ENCODE measurements at regions not wholly inside any gene's neighbourhood (a gene's known extent, or its start where the extent isn't known, plus 50 kb on each side); places are given as distances from the start of the nearest gene placed in this dataset.
"Not testable (repeated sequence)": the region's sequence is repeated elsewhere in the genome, so short reads cannot be mapped to it uniquely, and the experiment has no call there.

- TF ChIP-seq CTCF (IDR thresholded peaks at IDR 0.05), result no peak
- no peak for TF ChIP-seq EZH2 (IDR thresholded peaks at IDR 0.05; ENCODE audit: borderline replicate concordance, insufficient read depth, low read depth, low read length, poor library complexity, severe bottlenecking)
- Mint-ChIP-seq H3K27me3 (no peaks in the 10 kb centered on the region), H3K27ac (no peak overlapping the region), H3K4me1 (no peaks in the 10 kb centered on the region), H3K4me3 (no peak overlapping the region), H3K9me3 (ENCODE audit: insufficient read depth) (peaks cover 8% of the 10 kb centered on the region)
- Histone ChIP-seq H3K9ac (ENCODE audit: low read length) (no peak overlapping the region), H3K79me2 (ENCODE audit: control insufficient read depth, insufficient read depth, low read length) (no peaks in the 10 kb centered on the region), H3K4me3 (ENCODE audit: control extremely low read depth in 1 of 5, extremely low read depth in 1 of 5, insufficient read depth in 1 of 5, low read depth in 2 of 5, low read length in 4 of 5) (no peak overlapping the region), H3K27me3 (replicated peaks in 1 of 4; ENCODE audit: control extremely low read depth in 1 of 4, control insufficient read depth in 3 of 4, insufficient read depth in 4 of 4, low read length in 3 of 4) (no peaks in the 10 kb centered on the region), H3K27ac (ENCODE audit: low read length in 2 of 2) (no peak overlapping the region), H3K9me3 (ENCODE audit: control extremely low read depth in 1 of 3, control insufficient read depth in 2 of 3, insufficient read depth in 1 of 3, low read length in 2 of 3) (peaks cover 0 to 8% (median 7%) of the 10 kb centered on the region in 3 donors), H4K20me1 (ENCODE audit: control insufficient read depth, insufficient read depth, low read length, poor library complexity, severe bottlenecking) (no peaks in the 10 kb centered on the region), H3K4me2 (replicated peaks; ENCODE audit: low read depth, low read length, poor library complexity, severe bottlenecking) (no peak overlapping the region), H2AFZ (ENCODE audit: insufficient read depth, low read depth, low read length, poor library complexity, severe bottlenecking) (no peak overlapping the region), H3K4me1 (ENCODE audit: control insufficient read depth in 2 of 2, insufficient read depth in 2 of 2, low read length in 2 of 2) (no peaks in the 10 kb centered on the region), H3K36me3 (replicated peaks in 1 of 2; ENCODE audit: control extremely low read depth in 1 of 2, control insufficient read depth in 1 of 2, extremely low read depth in 1 of 2, insufficient read depth in 2 of 2, low read length in 1 of 2) (no peaks in the 10 kb centered on the region)
- ChIA-PET POLR2A (no interaction called here), CTCF (no interaction called here)
- no peak for DNase-seq
- no peak for ATAC-seq (ENCODE audit: low read depth)
- 40% methylated on average over 6 of the region's 6 CpGs for WGBS (ENCODE audit: insufficient coverage)
- intact Hi-C loops (cut with micrococcal nuclease), result no loop called here
These were observed 631.5 kb upstream of the NRP1 start for GRCh38 chr10:33965795-33966581.

- ATAC-seq (ENCODE audit: low read depth) (no peak), DNase-seq (no peak)
- 73% methylated on average over 4 of the region's 4 CpGs for WGBS (ENCODE audit: insufficient coverage)
- Histone ChIP-seq H3K4me2 (replicated peaks; ENCODE audit: low read depth, low read length, poor library complexity, severe bottlenecking) (no peak overlapping the region), H4K20me1 (ENCODE audit: control insufficient read depth, insufficient read depth, low read length, poor library complexity, severe bottlenecking) (no peaks in the 10 kb centered on the region), H3K79me2 (ENCODE audit: control insufficient read depth, insufficient read depth, low read length) (no peaks in the 10 kb centered on the region), H3K4me1 (ENCODE audit: control insufficient read depth in 2 of 2, insufficient read depth in 2 of 2, low read length in 2 of 2) (no peaks in the 10 kb centered on the region), H3K9me3 (ENCODE audit: control extremely low read depth in 1 of 3, control insufficient read depth in 2 of 3, insufficient read depth in 1 of 3, low read length in 2 of 3) (peaks cover 0 to 7% (median 0%) of the 10 kb centered on the region in 3 donors), H3K4me3 (ENCODE audit: control extremely low read depth in 1 of 5, extremely low read depth in 1 of 5, insufficient read depth in 1 of 5, low read depth in 2 of 5, low read length in 4 of 5) (no peak overlapping the region), H2AFZ (ENCODE audit: insufficient read depth, low read depth, low read length, poor library complexity, severe bottlenecking) (no peak overlapping the region), H3K27me3 (replicated peaks in 1 of 4; ENCODE audit: control extremely low read depth in 1 of 4, control insufficient read depth in 3 of 4, insufficient read depth in 4 of 4, low read length in 3 of 4) (no peaks in the 10 kb centered on the region), H3K36me3 (replicated peaks in 1 of 2; ENCODE audit: control extremely low read depth in 1 of 2, control insufficient read depth in 1 of 2, extremely low read depth in 1 of 2, insufficient read depth in 2 of 2, low read length in 1 of 2) (no peaks in the 10 kb centered on the region), H3K27ac (ENCODE audit: low read length in 2 of 2) (no peak overlapping the region), H3K9ac (ENCODE audit: low read length) (no peak overlapping the region)
- H3K9me3 Mint-ChIP-seq (ENCODE audit: insufficient read depth), result peaks cover 7% of the 10 kb centered on the region
- ChIA-PET CTCF (no interaction called here), POLR2A (no interaction called here)
- no peak overlapping the region for H3K27ac Mint-ChIP-seq
- no peaks in the 10 kb centered on the region for H3K4me1 Mint-ChIP-seq
- no peaks in the 10 kb centered on the region for H3K27me3 Mint-ChIP-seq
- no peak overlapping the region for H3K4me3 Mint-ChIP-seq
- TF ChIP-seq EZH2 (IDR thresholded peaks at IDR 0.05; ENCODE audit: borderline replicate concordance, insufficient read depth, low read depth, low read length, poor library complexity, severe bottlenecking), result no peak
- TF ChIP-seq CTCF (IDR thresholded peaks at IDR 0.05), result no peak
- intact Hi-C loops (cut with micrococcal nuclease), result no loop called here
These were observed 629.3 kb upstream of the NRP1 start for GRCh38 chr10:33963729-33964128.

GRCh38 chr10:33956322-33956721 lies 621.9 kb upstream of the NRP1 start:
- H3K9me3 Mint-ChIP-seq (ENCODE audit: insufficient read depth); H3K4me1 ChIP-seq (ENCODE audit: control insufficient read depth in 2 of 2, insufficient read depth in 2 of 2, low read length in 2 of 2); DNase-seq; H2AFZ ChIP-seq (ENCODE audit: insufficient read depth, low read depth, low read length, poor library complexity, severe bottlenecking); H3K9me3 ChIP-seq (ENCODE audit: control extremely low read depth in 1 of 3, control insufficient read depth in 2 of 3, insufficient read depth in 1 of 3, low read length in 2 of 3); H4K20me1 ChIP-seq (ENCODE audit: control insufficient read depth, insufficient read depth, low read length, poor library complexity, severe bottlenecking); intact Hi-C loops (cut with micrococcal nuclease); H3K4me2 ChIP-seq (replicated peaks; ENCODE audit: low read depth, low read length, poor library complexity, severe bottlenecking); H3K27ac ChIP-seq (ENCODE audit: low read length in 2 of 2); H3K9ac ChIP-seq (ENCODE audit: low read length); H3K27me3 ChIP-seq (replicated peaks in 1 of 4; ENCODE audit: control extremely low read depth in 1 of 4, control insufficient read depth in 3 of 4, insufficient read depth in 4 of 4, low read length in 3 of 4); H3K36me3 ChIP-seq (replicated peaks in 1 of 2; ENCODE audit: control extremely low read depth in 1 of 2, control insufficient read depth in 1 of 2, extremely low read depth in 1 of 2, insufficient read depth in 2 of 2, low read length in 1 of 2); ATAC-seq (ENCODE audit: low read depth); H3K79me2 ChIP-seq (ENCODE audit: control insufficient read depth, insufficient read depth, low read length); CTCF ChIA-PET; H3K4me3 Mint-ChIP-seq; H3K27me3 Mint-ChIP-seq; H3K4me3 ChIP-seq (ENCODE audit: control extremely low read depth in 1 of 5, extremely low read depth in 1 of 5, insufficient read depth in 1 of 5, low read depth in 2 of 5, low read length in 4 of 5); H3K27ac Mint-ChIP-seq; H3K4me1 Mint-ChIP-seq; POLR2A ChIA-PET: not testable (repeated sequence)
- no CpG with 5 or more reads among the region's 4 CpGs for WGBS (ENCODE audit: insufficient coverage)

Data from B cell (primary cell).